K562 (cell line): ENCODE measurements at regions not wholly inside any gene's neighbourhood (a gene's known extent, or its start where the extent isn't known, plus 50 kb on each side); places are given as distances from the start of the nearest gene placed in this dataset.

Experiments
- ATAC-seq: fragments of 200-7000 bp; cut with Tn5 transposase; 3 replicates; pipeline ENCODE4 v1.9.1; 2020; ENCODE audit warnings: moderate library complexity
- BruUV-seq: library from RNA; stranded (reverse); fragments of 400-500 nt; replicated peaks from 2 replicates; lab custom pipeline; 2021; lab: Mats Ljungman, UMichigan
- CTCF ChIA-PET: fragments of 300-600 bp; formaldehyde crosslinking; extraction: SDS; loops from one replicate; lab custom pipeline; 2021; ENCODE audit warnings: low intra/inter-chr PET ratio; lab: Yijun Ruan, JAX
- POLR2A ChIA-PET: fragments of 300-600, 350-650 bp; sonication (Branson Sonifier 250); formaldehyde crosslinking; extraction: SDS; loops from one replicate; lab custom pipeline; 2021; ENCODE audit warnings: antibody characterized with exemption, inconsistent platforms; lab: Yijun Ruan, JAX
- DNase-seq, 4 experiments: peaks; one replicate each; pipeline versions ENCODE4 v3.0.0 to v3.0.0-alpha.2; 2011 to 2018; ENCODE audit warnings: low spot score in 3 of 4, mixed read lengths in 3 of 4; ENCODE audit errors: extremely low read depth in 1 of 4
- FAIRE-seq: peaks from 2 replicates; lab custom pipeline; 2011; peaks lifted over from hg19 to GRCh38; lab: Jason Lieb, UNC
- H2AFZ ChIP-seq: 2 replicates; pipeline ENCODE4 v1.6.0; 2011; ENCODE audit warnings: low read depth, low read length, control low read depth, inconsistent platforms
- H3K27ac ChIP-seq: fragments of 200-600 bp; 3 replicates; pipeline ENCODE4 v1.8.0; 2011; ENCODE audit warnings: low read depth, mild to moderate bottlenecking, control low read depth, inconsistent platforms, low read length, moderate library complexity, mixed read lengths; ENCODE audit errors: extremely low read depth
- H3K27me3 ChIP-seq, 2 experiments: fragments of 300-600 bp in 1 of 2; 2 replicates in 1 of 2; 3 replicates in 1 of 2; pipeline versions ENCODE4 v1.6.0 to v1.8.0; 2011; ENCODE audit warnings: inconsistent platforms in 2 of 2, low read length in 2 of 2, mild to moderate bottlenecking in 1 of 2, mixed read lengths in 1 of 2, moderate library complexity in 1 of 2; ENCODE audit not compliant: control insufficient read depth in 2 of 2, insufficient read depth in 2 of 2
- H3K36me3 ChIP-seq: fragments of 300-600 bp; 3 replicates; pipeline ENCODE4 v1.8.0; 2011; ENCODE audit warnings: mild to moderate bottlenecking, low read length, inconsistent platforms; ENCODE audit not compliant: control insufficient read depth, insufficient read depth
- H3K4me1 ChIP-seq, 2 experiments: fragments of 200-600 bp in 1 of 2; replicated peaks in 1 of 2; 2 replicates in 1 of 2; 3 replicates in 1 of 2; pipeline versions ENCODE4 v1.5.1 to v1.8.0; 2011; ENCODE audit warnings: inconsistent platforms in 2 of 2, low read length in 2 of 2, mild to moderate bottlenecking in 1 of 2, mixed read lengths in 1 of 2, moderate library complexity in 1 of 2; ENCODE audit not compliant: control insufficient read depth in 2 of 2, insufficient read depth in 2 of 2
- H3K4me2 ChIP-seq: 2 replicates; pipeline ENCODE4 v1.6.1; 2011; ENCODE audit warnings: low read length, control low read depth, inconsistent platforms, mixed read lengths; ENCODE audit not compliant: insufficient read depth
- H3K4me3 ChIP-seq: fragments of 200-600 bp; sonication (generic), shearing (Covaris generic); 2 replicates; pipeline ENCODE4 v1.5.1; 2016; ENCODE audit warnings: control low read depth, inconsistent platforms
- H3K79me2 ChIP-seq: fragments of 200-600 bp; 3 replicates; pipeline ENCODE4 v1.8.0; 2011; ENCODE audit warnings: low read length, inconsistent platforms; ENCODE audit not compliant: control insufficient read depth, insufficient read depth
- H3K9ac ChIP-seq, 2 experiments: 2 replicates each; pipeline versions ENCODE4 v1.6.0 to v1.6.1; 2011; ENCODE audit warnings: low read depth in 2 of 2, low read length in 2 of 2, control low read depth in 1 of 2, inconsistent platforms in 1 of 2, mild to moderate bottlenecking in 1 of 2, mixed read lengths in 1 of 2; ENCODE audit not compliant: insufficient read depth in 1 of 2
- H3K9me1 ChIP-seq: one replicate; pipeline ENCODE4 v1.6.0; 2011; ENCODE audit warnings: inconsistent platforms, mild to moderate bottlenecking, low read length, moderate library complexity; ENCODE audit not compliant: control insufficient read depth, insufficient read depth
- H3K9me3 ChIP-seq: replicated peaks from 2 replicates; pipeline ENCODE4 v1.5.1; 2011; ENCODE audit warnings: low read depth, low read length, inconsistent platforms; ENCODE audit not compliant: control insufficient read depth, insufficient read depth
- H4K20me1 ChIP-seq: replicated peaks from 2 replicates; pipeline ENCODE4 v1.6.1; 2011; ENCODE audit warnings: low read length, inconsistent platforms, mixed read lengths; ENCODE audit not compliant: control insufficient read depth, insufficient read depth
- BRD4 ChIP-seq: fragments of 200-600 bp; sonication (generic); IDR thresholded peaks from 2 replicates; pipeline ENCODE4 v1.6.1; 2017; ENCODE audit warnings: inconsistent platforms
- CBFA2T2 ChIP-seq: fragments of 450-650 bp; conservative IDR thresholded peaks from 2 replicates; pipeline ENCODE4 v1.6.1; 2017; ENCODE audit warnings: mild to moderate bottlenecking
- CCAR2 ChIP-seq: fragments of 200-400 bp; formaldehyde crosslinking; IDR thresholded peaks from 2 replicates; pipeline ENCODE4 v1.6.1; 2017; ENCODE audit warnings: mild to moderate bottlenecking, low read depth, low read length
- ELF2 ChIP-seq: fragments of 250-450 bp; sonication (Bioruptor Pico); IDR thresholded peaks from 2 replicates; pipeline ENCODE4 v1.5.0; 2021; ENCODE audit warnings: mild to moderate bottlenecking
- JUNB ChIP-seq: fragments of 450-650 bp; formaldehyde crosslinking; conservative IDR thresholded peaks from 2 replicates; pipeline ENCODE4 v1.4.0; 2020; ENCODE audit warnings: mild to moderate bottlenecking
- MAFG ChIP-seq: fragments of 450-650 bp; conservative IDR thresholded peaks from 2 replicates; pipeline ENCODE4 v1.6.1; 2016; ENCODE audit warnings: missing genetic modification characterization, missing compliant biosample characterization
- POLR3A ChIP-seq: IDR thresholded peaks from 2 replicates; pipeline ENCODE4 v1.6.1; 2011; ENCODE audit warnings: borderline replicate concordance, mild to moderate bottlenecking, moderate library complexity; ENCODE audit not compliant: insufficient read length, insufficient read depth; ENCODE audit errors: extremely low read depth
- RBM22 ChIP-seq: fragments of 200-400 bp; formaldehyde crosslinking; IDR thresholded peaks from 2 replicates; pipeline ENCODE4 v1.6.1; 2018; ENCODE audit warnings: low read length, low read depth; ENCODE audit not compliant: poor library complexity, severe bottlenecking
- SMAD2 ChIP-seq: fragments of 150-350 bp; IDR thresholded peaks from 2 replicates; pipeline ENCODE4 v1.6.1; 2014; ENCODE audit warnings: low read depth, mild to moderate bottlenecking, low read length
- TCF7L2 ChIP-seq: fragments of 150-350 bp; IDR thresholded peaks from 2 replicates; pipeline ENCODE4 v1.6.1; 2016; ENCODE audit warnings: low read depth, mild to moderate bottlenecking, low read length, moderate library complexity
- ZNF696 ChIP-seq: fragments of 250-450 bp; sonication (Bioruptor Pico); conservative IDR thresholded peaks from 2 replicates; pipeline ENCODE4 v1.4.0; 2020; ENCODE audit warnings: mild to moderate bottlenecking, moderate library complexity
- WGBS: fragments of 100-300 bp; shearing (Covaris generic); methylation state at CpG from one replicate; pipeline ENCODE4 v1.1.6; 2016; ENCODE audit warnings: low coverage, mixed read lengths; ENCODE audit not compliant: insufficient coverage; ENCODE audit errors: missing lambda C conversion rate; 5-methylcytosine and 5-hydroxymethylcytosine counted together
- in situ Hi-C: fragments of 300-500 bp; cut with MboI; formaldehyde crosslinking; loops from 4 replicates; pipeline ENCODE4 v1.15.0; 2018; ENCODE audit warnings: inconsistent platforms, mixed read lengths
- intact Hi-C: fragments of 100-400 bp; cut with micrococcal nuclease; formaldehyde crosslinking; loops from 2 replicates; pipeline ENCODE4 v1.14.2; 2022
- TF ChIP-seq, protein P1 (sequence below): fragments of 450-650 bp; IDR thresholded peaks from 2 replicates; pipeline ENCODE4 v1.6.1; 2016; ENCODE audit warnings: missing biosample characterization, missing genetic modification characterization
- TF ChIP-seq, protein P2 (sequence below): sonication (generic); formaldehyde crosslinking; IDR thresholded peaks from 2 replicates; pipeline ENCODE4 v1.4.0; 2020; ENCODE audit warnings: mild to moderate bottlenecking, missing genetic modification reagents
- TF ChIP-seq, protein P3 (sequence below): fragments of 450-650 bp; IDR thresholded peaks from 2 replicates; pipeline ENCODE4 v1.6.1; 2017; ENCODE audit warnings: antibody characterized with exemption, mild to moderate bottlenecking

DNA sequence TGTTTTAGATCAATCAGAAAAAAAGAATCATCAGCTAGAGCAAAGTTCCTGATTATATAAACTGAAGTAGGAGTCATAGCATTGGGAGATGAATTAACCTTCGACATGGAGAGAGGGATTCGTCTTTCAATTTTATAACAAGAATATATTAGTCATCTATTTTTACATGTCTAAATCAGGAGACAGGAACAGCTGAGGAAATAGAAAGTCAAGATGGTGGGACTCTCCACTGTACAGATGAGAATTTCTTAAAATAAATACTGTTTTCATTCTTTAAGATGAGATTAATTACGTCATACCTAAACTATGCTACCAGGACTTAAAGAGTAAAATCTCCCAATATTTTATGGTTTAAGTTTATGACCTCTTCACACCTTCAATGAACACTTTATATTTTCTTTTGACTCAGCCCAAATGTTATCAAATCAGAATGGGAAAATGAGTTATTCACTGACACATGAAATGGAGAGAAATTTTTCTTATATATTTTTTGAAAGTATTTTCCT, 1137.7 kb downstream of the EPHA7 start:
- ATAC-seq (no peak), FAIRE-seq (no peak), DNase-seq (no peak)
- 0% methylated on average over 3 of the region's 3 CpGs for WGBS
- H3K27ac ChIP-seq: no peak overlapping the region
- H3K4me3 ChIP-seq: no peak overlapping the region
- no TSS peak for BruUV-seq
- H3K27me3 ChIP-seq: no peaks in the 10 kb centered on the region
- intact Hi-C loops: no loop called here
- H3K9me3 ChIP-seq: no peaks in the 10 kb centered on the region
- H3K36me3 ChIP-seq: no peaks in the 10 kb centered on the region
- no peaks in the 10 kb centered on the region for H3K4me1 ChIP-seq
- in situ Hi-C loops: no loop called here
- CTCF ChIA-PET: no interaction called here
- no peak overlapping the region for H3K4me2 ChIP-seq
- no peak overlapping the region for H2AFZ ChIP-seq
- H4K20me1 ChIP-seq: no peaks in the 10 kb centered on the region
- H3K9me1 ChIP-seq: no peaks in the 10 kb centered on the region
- no peaks in the 10 kb centered on the region for H3K79me2 ChIP-seq
- no peak overlapping the region for H3K9ac ChIP-seq
- POLR2A ChIA-PET: no interaction called here
- TF ChIP-seq, protein P1, sequence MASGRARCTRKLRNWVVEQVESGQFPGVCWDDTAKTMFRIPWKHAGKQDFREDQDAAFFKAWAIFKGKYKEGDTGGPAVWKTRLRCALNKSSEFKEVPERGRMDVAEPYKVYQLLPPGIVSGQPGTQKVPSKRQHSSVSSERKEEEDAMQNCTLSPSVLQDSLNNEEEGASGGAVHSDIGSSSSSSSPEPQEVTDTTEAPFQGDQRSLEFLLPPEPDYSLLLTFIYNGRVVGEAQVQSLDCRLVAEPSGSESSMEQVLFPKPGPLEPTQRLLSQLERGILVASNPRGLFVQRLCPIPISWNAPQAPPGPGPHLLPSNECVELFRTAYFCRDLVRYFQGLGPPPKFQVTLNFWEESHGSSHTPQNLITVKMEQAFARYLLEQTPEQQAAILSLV: no peak
- no peak for TF ChIP-seq ZNF696 (CRISPR knock-in tag)
- TF ChIP-seq ELF2: no peak
- TF ChIP-seq RBM22: no peak
- TF ChIP-seq JUNB (CRISPR knock-in tag): no peak
- no peak for TF ChIP-seq MAFG (tag)
- no peak for TF ChIP-seq BRD4
- no peak for TF ChIP-seq TCF7L2
- TF ChIP-seq, protein P2, sequence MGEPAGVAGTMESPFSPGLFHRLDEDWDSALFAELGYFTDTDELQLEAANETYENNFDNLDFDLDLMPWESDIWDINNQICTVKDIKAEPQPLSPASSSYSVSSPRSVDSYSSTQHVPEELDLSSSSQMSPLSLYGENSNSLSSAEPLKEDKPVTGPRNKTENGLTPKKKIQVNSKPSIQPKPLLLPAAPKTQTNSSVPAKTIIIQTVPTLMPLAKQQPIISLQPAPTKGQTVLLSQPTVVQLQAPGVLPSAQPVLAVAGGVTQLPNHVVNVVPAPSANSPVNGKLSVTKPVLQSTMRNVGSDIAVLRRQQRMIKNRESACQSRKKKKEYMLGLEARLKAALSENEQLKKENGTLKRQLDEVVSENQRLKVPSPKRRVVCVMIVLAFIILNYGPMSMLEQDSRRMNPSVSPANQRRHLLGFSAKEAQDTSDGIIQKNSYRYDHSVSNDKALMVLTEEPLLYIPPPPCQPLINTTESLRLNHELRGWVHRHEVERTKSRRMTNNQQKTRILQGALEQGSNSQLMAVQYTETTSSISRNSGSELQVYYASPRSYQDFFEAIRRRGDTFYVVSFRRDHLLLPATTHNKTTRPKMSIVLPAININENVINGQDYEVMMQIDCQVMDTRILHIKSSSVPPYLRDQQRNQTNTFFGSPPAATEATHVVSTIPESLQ (CRISPR knock-in tag): no peak
- no peak for TF ChIP-seq CCAR2
- TF ChIP-seq POLR3A: no peak
- TF ChIP-seq, protein P3, sequence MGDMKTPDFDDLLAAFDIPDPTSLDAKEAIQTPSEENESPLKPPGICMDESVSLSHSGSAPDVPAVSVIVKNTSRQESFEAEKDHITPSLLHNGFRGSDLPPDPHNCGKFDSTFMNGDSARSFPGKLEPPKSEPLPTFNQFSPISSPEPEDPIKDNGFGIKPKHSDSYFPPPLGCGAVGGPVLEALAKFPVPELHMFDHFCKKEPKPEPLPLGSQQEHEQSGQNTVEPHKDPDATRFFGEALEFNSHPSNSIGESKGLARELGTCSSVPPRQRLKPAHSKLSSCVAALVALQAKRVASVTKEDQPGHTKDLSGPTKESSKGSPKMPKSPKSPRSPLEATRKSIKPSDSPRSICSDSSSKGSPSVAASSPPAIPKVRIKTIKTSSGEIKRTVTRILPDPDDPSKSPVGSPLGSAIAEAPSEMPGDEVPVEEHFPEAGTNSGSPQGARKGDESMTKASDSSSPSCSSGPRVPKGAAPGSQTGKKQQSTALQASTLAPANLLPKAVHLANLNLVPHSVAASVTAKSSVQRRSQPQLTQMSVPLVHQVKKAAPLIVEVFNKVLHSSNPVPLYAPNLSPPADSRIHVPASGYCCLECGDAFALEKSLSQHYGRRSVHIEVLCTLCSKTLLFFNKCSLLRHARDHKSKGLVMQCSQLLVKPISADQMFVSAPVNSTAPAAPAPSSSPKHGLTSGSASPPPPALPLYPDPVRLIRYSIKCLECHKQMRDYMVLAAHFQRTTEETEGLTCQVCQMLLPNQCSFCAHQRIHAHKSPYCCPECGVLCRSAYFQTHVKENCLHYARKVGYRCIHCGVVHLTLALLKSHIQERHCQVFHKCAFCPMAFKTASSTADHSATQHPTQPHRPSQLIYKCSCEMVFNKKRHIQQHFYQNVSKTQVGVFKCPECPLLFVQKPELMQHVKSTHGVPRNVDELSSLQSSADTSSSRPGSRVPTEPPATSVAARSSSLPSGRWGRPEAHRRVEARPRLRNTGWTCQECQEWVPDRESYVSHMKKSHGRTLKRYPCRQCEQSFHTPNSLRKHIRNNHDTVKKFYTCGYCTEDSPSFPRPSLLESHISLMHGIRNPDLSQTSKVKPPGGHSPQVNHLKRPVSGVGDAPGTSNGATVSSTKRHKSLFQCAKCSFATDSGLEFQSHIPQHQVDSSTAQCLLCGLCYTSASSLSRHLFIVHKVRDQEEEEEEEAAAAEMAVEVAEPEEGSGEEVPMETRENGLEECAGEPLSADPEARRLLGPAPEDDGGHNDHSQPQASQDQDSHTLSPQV: no peak
- TF ChIP-seq SMAD2: no peak
- no peak for TF ChIP-seq CBFA2T2
